HCT116 (cell line): ENCODE measurements at regions not wholly inside any gene's neighbourhood (a gene's known extent, or its start where the extent isn't known, plus 50 kb on each side); places are given as distances from the start of the nearest gene placed in this dataset.

Experiments
- ATAC-seq: fragments of 200-7000 bp; cut with Tn5 transposase; 2 replicates; pipeline ENCODE4 v1.9.1; 2020; ENCODE audit warnings: mild to moderate bottlenecking, moderate library complexity
- BruUV-seq: library from RNA; stranded (reverse); fragments of 400-500 nt; replicated peaks from 2 replicates; lab custom pipeline; 2021; lab: Mats Ljungman, UMichigan
- CTCF ChIA-PET: fragments of 300-600 bp; sonication (Branson Sonifier 250); formaldehyde crosslinking; loops from one replicate; lab custom pipeline; 2021; ENCODE audit warnings: antibody characterized with exemption; lab: Charles Lee
- POLR2A ChIA-PET: fragments of 300-600, 350-600 bp; sonication (Branson Sonifier 250); formaldehyde crosslinking; loops from one replicate; lab custom pipeline; 2021; ENCODE audit warnings: antibody characterized with exemption; lab: Charles Lee
- RAD21 ChIA-PET, 2 experiments: fragments of 300-600 bp; sonication (Branson Sonifier 250); formaldehyde crosslinking; loops; one replicate each; lab custom pipeline; 2023; ENCODE audit warnings: low total read pairs in 2 of 2; ENCODE audit not compliant: uncharacterized antibody in 2 of 2, unreplicated experiment in 2 of 2, low non-redundant PET in 1 of 2; lab: Charles Lee
- DNase-seq: peaks from one replicate; pipeline ENCODE4 v3.0.0-alpha.2; 2010; ENCODE audit warnings: low read depth, low spot score
- H2AFZ ChIP-seq: fragments of 200-600 bp; shearing (Covaris generic), sonication (generic); 2 replicates; pipeline ENCODE4 v1.6.1; 2017; ENCODE audit warnings: low read depth, mixed run types, mixed read lengths, antibody characterized with exemption, low read length; ENCODE audit not compliant: poor library complexity, severe bottlenecking
- H3K27ac ChIP-seq: 2 replicates; pipeline ENCODE4 v1.5.1; 2012; ENCODE audit warnings: low read depth, low read length
- H3K27me3 ChIP-seq: fragments of 200-600 bp; sonication (generic); 2 replicates; pipeline ENCODE4 v1.6.1; 2016; ENCODE audit warnings: mixed run types, low read length, mixed read lengths; ENCODE audit not compliant: insufficient read depth
- H3K36me3 ChIP-seq, 2 experiments: fragments of 200-500 bp in 1 of 2; fragments of 200-600 bp in 1 of 2; sonication (Bioruptor generic) in 1 of 2; sonication (generic) in 1 of 2; 2 replicates each; pipeline versions ENCODE4 v1.5.1 to v1.6.1; 2014 to 2016; ENCODE audit warnings: low read length in 2 of 2, inconsistent platforms in 1 of 2, mixed read lengths in 1 of 2, mixed run types in 1 of 2; ENCODE audit not compliant: insufficient read depth in 2 of 2, control insufficient read depth in 1 of 2
- H3K4me1 ChIP-seq, 2 experiments: fragments of 200-600 bp in 1 of 2; sonication (generic) in 1 of 2; 2 replicates each; pipeline versions ENCODE4 v1.5.1 to v1.6.1; 2012 to 2017; ENCODE audit warnings: low read length in 2 of 2, inconsistent platforms in 1 of 2, mild to moderate bottlenecking in 1 of 2, mixed read lengths in 1 of 2, mixed run types in 1 of 2, moderate library complexity in 1 of 2; ENCODE audit not compliant: insufficient read depth in 2 of 2, control insufficient read depth in 1 of 2
- H3K4me2 ChIP-seq: fragments of 200-600 bp; sonication (generic); 2 replicates; pipeline ENCODE4 v1.6.1; 2017; ENCODE audit warnings: mixed run types, low read length, mixed read lengths
- H3K4me3 ChIP-seq, 2 experiments: fragments of 200-600 bp in 1 of 2; sonication (generic) in 1 of 2; replicated peaks in 1 of 2; 2 replicates each; pipeline ENCODE4 v1.5.1; 2011 to 2016; ENCODE audit warnings: low read length in 2 of 2, control low read depth in 1 of 2, low read depth in 1 of 2, mild to moderate bottlenecking in 1 of 2, mixed read lengths in 1 of 2, mixed run types in 1 of 2
- H3K79me2 ChIP-seq: fragments of 200-600 bp; sonication (generic); 2 replicates; pipeline ENCODE4 v1.6.1; 2017; ENCODE audit warnings: mild to moderate bottlenecking, mixed run types, low read length, moderate library complexity, mixed read lengths; ENCODE audit not compliant: insufficient read depth
- H3K9ac ChIP-seq: fragments of 200-600 bp; sonication (generic); 2 replicates; pipeline ENCODE4 v1.6.1; 2016; ENCODE audit warnings: low read length, mixed read lengths
- H3K9me2 ChIP-seq: fragments of 200-600 bp; sonication (generic), shearing (Covaris generic); 2 replicates; pipeline ENCODE4 v1.6.1; 2017; ENCODE audit warnings: mixed run types, mild to moderate bottlenecking, moderate library complexity; ENCODE audit not compliant: insufficient read depth
- H3K9me3 ChIP-seq, 2 experiments: fragments of 200-500 bp in 1 of 2; fragments of 200-600 bp in 1 of 2; sonication (Bioruptor generic) in 1 of 2; sonication (generic) in 1 of 2; 2 replicates each; pipeline ENCODE4 v1.6.1; 2014 to 2017; ENCODE audit warnings: low read length in 2 of 2, mixed read lengths in 2 of 2, inconsistent platforms in 1 of 2, low read depth in 1 of 2, mild to moderate bottlenecking in 1 of 2, mixed run types in 1 of 2, moderate library complexity in 1 of 2; ENCODE audit not compliant: control insufficient read depth in 1 of 2, insufficient read depth in 1 of 2
- H4K20me1 ChIP-seq: fragments of 200-600 bp; sonication (generic), shearing (Covaris generic); 2 replicates; pipeline ENCODE4 v1.6.1; 2017; ENCODE audit warnings: mixed run types, mild to moderate bottlenecking, moderate library complexity; ENCODE audit not compliant: insufficient read depth
- CBX3 ChIP-seq: IDR thresholded peaks from 2 replicates; pipeline ENCODE4 v1.6.1; 2012; ENCODE audit warnings: low read depth
- CEBPB ChIP-seq: IDR thresholded peaks from 2 replicates; pipeline ENCODE4 v1.6.1; 2012; ENCODE audit warnings: low read depth
- ELF1 ChIP-seq: IDR thresholded peaks from 2 replicates; pipeline ENCODE4 v1.6.1; 2012; ENCODE audit warnings: low read depth, borderline replicate concordance
- FOSL1 ChIP-seq: IDR thresholded peaks from 2 replicates; pipeline ENCODE4 v1.6.1; 2012; ENCODE audit warnings: low read depth
- POLR2A ChIP-seq: IDR thresholded peaks from 2 replicates; pipeline ENCODE4 v1.7.0; 2011; ENCODE audit warnings: borderline replicate concordance; ENCODE audit not compliant: insufficient read depth, insufficient read length; ENCODE audit errors: extremely low read depth
- POLR2AphosphoS5 ChIP-seq: IDR thresholded peaks from 2 replicates; pipeline ENCODE4 v1.6.1; 2011; ENCODE audit warnings: mild to moderate bottlenecking, low read depth, low read length, moderate library complexity
- RAD21 ChIP-seq: IDR thresholded peaks from 2 replicates; pipeline ENCODE4 v1.6.1; 2012; ENCODE audit warnings: low read depth, mild to moderate bottlenecking
- SRF ChIP-seq: IDR thresholded peaks from 2 replicates; pipeline ENCODE4 v1.6.1; 2012; ENCODE audit warnings: low read depth
- TCF7L2 ChIP-seq: IDR thresholded peaks from 2 replicates; pipeline ENCODE4 v1.7.0; 2011; ENCODE audit warnings: borderline replicate concordance, inconsistent platforms; ENCODE audit not compliant: insufficient read depth, insufficient read length; ENCODE audit errors: extremely low read depth
- ZNF274 ChIP-seq: fragments of 200-500 bp; sonication (Bioruptor generic); IDR thresholded peaks from 2 replicates; pipeline ENCODE4 v1.6.1; 2014; ENCODE audit warnings: mild to moderate bottlenecking, low read depth, low read length, inconsistent platforms
- intact Hi-C: fragments of 100-400 bp; cut with micrococcal nuclease; formaldehyde crosslinking; loops from 2 replicates; pipeline ENCODE4 v1.10.0; 2022
- TF ChIP-seq, protein P1 (sequence below): IDR thresholded peaks from 2 replicates; pipeline ENCODE4 v1.6.1; 2012
- TF ChIP-seq, protein P2 (sequence below): IDR thresholded peaks from 2 replicates; pipeline ENCODE4 v1.6.1; 2011; ENCODE audit warnings: mild to moderate bottlenecking, low read length, moderate library complexity; ENCODE audit not compliant: insufficient replicate concordance; ENCODE audit errors: extremely low read depth
- TF ChIP-seq, protein P3 (sequence below), 3 experiments: fragments of 200-600 bp in 1 of 3; sonication (generic) in 1 of 3; IDR thresholded peaks in 2 of 3; conservative IDR thresholded peaks in 1 of 3; 2 replicates each; pipeline ENCODE4 v1.5.1; 2012 to 2017; ENCODE audit warnings: low read depth in 2 of 3, low read length in 2 of 3, antibody characterized with exemption in 1 of 3, borderline replicate concordance in 1 of 3, control low read depth in 1 of 3, mild to moderate bottlenecking in 1 of 3, mixed read lengths in 1 of 3, mixed run types in 1 of 3, moderate library complexity in 1 of 3; ENCODE audit not compliant: insufficient read depth in 1 of 3
- TF ChIP-seq, protein P4 (sequence below): IDR thresholded peaks from 2 replicates; pipeline ENCODE4 v1.6.1; 2012; ENCODE audit warnings: low read depth

DNA sequence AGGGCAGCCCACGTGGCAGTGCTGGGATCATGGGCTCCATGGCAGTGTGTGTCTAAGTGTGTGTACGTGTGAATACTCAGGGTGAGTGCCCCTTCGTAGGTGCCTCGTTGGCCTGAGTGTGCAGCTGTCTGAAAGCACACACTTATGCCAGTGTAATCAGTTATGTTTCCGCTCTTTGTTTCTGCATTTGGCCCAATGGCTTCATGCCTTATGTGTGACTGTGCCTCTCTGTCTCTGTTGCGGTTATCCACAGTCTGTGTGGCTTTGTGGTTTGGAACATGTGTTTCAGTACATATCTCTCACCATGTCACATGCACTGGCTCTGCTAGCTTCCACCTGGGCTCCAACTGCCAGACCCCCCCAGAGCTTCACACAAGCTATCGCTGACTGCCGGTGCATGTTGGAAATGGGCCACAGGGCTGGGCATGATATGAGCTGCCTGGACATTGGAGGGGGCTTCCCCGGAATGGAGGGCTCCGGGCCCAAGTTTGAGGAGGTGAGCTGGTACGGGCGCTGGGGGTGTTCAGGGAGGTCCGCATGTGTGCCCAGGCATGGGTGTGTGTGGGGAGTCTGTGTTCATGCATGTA, 70.3 kb upstream of the TINAGL1 start:
- ATAC-seq, result no peak
- Histone ChIP-seq H3K4me1 (peaks cover 0 to 8% of the 10 kb centered on the region in 2 experiments; a peak in 1 of 4 replicates), H3K36me3 (no peaks in the 10 kb centered on the region), H3K4me2 (no peak overlapping the region), H3K9me3 (no peaks in the 10 kb centered on the region), H3K9me2 (no peaks in the 10 kb centered on the region), H3K79me2 (no peaks in the 10 kb centered on the region), H4K20me1 (no peaks in the 10 kb centered on the region), H2AFZ (no peak overlapping the region), H3K27me3 (no peaks in the 10 kb centered on the region), H3K4me3 (no peak overlapping the region), H3K9ac (no peak overlapping the region), H3K27ac (no peak overlapping the region)
- CTCF ChIA-PET, result interaction anchor here (1.1 kb wide), 1 partner anchor 43 kb away, joined by 3 read pairs; no protein-coding TSS in a partner anchor
- TF ChIP-seq SRF, result no peak
- no peak for TF ChIP-seq ELF1
- TF ChIP-seq, protein P1, sequence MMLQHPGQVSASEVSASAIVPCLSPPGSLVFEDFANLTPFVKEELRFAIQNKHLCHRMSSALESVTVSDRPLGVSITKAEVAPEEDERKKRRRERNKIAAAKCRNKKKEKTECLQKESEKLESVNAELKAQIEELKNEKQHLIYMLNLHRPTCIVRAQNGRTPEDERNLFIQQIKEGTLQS, result no peak
- no peak for TF ChIP-seq CEBPB
- no peak for TF ChIP-seq ZNF274
- TF ChIP-seq RAD21, result no peak
- no peak for TF ChIP-seq FOSL1
- TF ChIP-seq, protein P2, sequence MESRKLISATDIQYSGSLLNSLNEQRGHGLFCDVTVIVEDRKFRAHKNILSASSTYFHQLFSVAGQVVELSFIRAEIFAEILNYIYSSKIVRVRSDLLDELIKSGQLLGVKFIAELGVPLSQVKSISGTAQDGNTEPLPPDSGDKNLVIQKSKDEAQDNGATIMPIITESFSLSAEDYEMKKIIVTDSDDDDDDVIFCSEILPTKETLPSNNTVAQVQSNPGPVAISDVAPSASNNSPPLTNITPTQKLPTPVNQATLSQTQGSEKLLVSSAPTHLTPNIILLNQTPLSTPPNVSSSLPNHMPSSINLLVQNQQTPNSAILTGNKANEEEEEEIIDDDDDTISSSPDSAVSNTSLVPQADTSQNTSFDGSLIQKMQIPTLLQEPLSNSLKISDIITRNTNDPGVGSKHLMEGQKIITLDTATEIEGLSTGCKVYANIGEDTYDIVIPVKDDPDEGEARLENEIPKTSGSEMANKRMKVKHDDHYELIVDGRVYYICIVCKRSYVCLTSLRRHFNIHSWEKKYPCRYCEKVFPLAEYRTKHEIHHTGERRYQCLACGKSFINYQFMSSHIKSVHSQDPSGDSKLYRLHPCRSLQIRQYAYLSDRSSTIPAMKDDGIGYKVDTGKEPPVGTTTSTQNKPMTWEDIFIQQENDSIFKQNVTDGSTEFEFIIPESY, result no peak
- TF ChIP-seq TCF7L2, result no peak
- no peak for TF ChIP-seq CBX3
- TF ChIP-seq, protein P3, sequence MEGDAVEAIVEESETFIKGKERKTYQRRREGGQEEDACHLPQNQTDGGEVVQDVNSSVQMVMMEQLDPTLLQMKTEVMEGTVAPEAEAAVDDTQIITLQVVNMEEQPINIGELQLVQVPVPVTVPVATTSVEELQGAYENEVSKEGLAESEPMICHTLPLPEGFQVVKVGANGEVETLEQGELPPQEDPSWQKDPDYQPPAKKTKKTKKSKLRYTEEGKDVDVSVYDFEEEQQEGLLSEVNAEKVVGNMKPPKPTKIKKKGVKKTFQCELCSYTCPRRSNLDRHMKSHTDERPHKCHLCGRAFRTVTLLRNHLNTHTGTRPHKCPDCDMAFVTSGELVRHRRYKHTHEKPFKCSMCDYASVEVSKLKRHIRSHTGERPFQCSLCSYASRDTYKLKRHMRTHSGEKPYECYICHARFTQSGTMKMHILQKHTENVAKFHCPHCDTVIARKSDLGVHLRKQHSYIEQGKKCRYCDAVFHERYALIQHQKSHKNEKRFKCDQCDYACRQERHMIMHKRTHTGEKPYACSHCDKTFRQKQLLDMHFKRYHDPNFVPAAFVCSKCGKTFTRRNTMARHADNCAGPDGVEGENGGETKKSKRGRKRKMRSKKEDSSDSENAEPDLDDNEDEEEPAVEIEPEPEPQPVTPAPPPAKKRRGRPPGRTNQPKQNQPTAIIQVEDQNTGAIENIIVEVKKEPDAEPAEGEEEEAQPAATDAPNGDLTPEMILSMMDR (IDR thresholded peaks at IDR 0.05 in 2 of 3, conservative IDR thresholded peaks at IDR 0.05 in 1 of 3; ENCODE audit: borderline replicate concordance in 1 of 3, insufficient read depth in 1 of 3, low read depth in 2 of 3, low read length in 2 of 3), result no peak
- TF ChIP-seq, protein P4, sequence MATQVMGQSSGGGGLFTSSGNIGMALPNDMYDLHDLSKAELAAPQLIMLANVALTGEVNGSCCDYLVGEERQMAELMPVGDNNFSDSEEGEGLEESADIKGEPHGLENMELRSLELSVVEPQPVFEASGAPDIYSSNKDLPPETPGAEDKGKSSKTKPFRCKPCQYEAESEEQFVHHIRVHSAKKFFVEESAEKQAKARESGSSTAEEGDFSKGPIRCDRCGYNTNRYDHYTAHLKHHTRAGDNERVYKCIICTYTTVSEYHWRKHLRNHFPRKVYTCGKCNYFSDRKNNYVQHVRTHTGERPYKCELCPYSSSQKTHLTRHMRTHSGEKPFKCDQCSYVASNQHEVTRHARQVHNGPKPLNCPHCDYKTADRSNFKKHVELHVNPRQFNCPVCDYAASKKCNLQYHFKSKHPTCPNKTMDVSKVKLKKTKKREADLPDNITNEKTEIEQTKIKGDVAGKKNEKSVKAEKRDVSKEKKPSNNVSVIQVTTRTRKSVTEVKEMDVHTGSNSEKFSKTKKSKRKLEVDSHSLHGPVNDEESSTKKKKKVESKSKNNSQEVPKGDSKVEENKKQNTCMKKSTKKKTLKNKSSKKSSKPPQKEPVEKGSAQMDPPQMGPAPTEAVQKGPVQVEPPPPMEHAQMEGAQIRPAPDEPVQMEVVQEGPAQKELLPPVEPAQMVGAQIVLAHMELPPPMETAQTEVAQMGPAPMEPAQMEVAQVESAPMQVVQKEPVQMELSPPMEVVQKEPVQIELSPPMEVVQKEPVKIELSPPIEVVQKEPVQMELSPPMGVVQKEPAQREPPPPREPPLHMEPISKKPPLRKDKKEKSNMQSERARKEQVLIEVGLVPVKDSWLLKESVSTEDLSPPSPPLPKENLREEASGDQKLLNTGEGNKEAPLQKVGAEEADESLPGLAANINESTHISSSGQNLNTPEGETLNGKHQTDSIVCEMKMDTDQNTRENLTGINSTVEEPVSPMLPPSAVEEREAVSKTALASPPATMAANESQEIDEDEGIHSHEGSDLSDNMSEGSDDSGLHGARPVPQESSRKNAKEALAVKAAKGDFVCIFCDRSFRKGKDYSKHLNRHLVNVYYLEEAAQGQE, result no peak
- no peak for TF ChIP-seq POLR2A
- TF ChIP-seq POLR2AphosphoS5, result no peak
- intact Hi-C loops, result no loop called here
- DNase-seq, result no peak
- BruUV-seq, result no TSS peak
- POLR2A ChIA-PET, result no interaction called here
- RAD21 ChIA-PET, result no interaction called here
